IPS DF 6.9 (cell line): ENCODE measurements at regions not wholly inside any gene's neighbourhood (a gene's known extent, or its start where the extent isn't known, plus 50 kb on each side); places are given as distances from the start of the nearest gene placed in this dataset.
"Not testable (repeated sequence)": the region's sequence is repeated elsewhere in the genome, so short reads cannot be mapped to it uniquely, and the experiment has no call there.

ENCODE experiments used
- DNase-seq: peaks from one replicate; pipeline ENCODE4 v3.0.0-alpha.2; 2013; ENCODE audit warnings: low read depth, low spot score
- H3K27ac ChIP-seq: one replicate; pipeline ENCODE4 v1.5.1; 2013; ENCODE audit warnings: low read length, control low read depth
- H3K27me3 ChIP-seq: 2 replicates; pipeline ENCODE4 v1.6.1; 2013; ENCODE audit warnings: mild to moderate bottlenecking, low read length; ENCODE audit not compliant: control insufficient read depth, insufficient read depth
- H3K36me3 ChIP-seq: 2 replicates; pipeline ENCODE4 v1.6.1; 2013; ENCODE audit warnings: low read length; ENCODE audit not compliant: control insufficient read depth, insufficient read depth
- H3K4me1 ChIP-seq: 2 replicates; pipeline ENCODE4 v1.6.1; 2013; ENCODE audit warnings: low read length; ENCODE audit not compliant: control insufficient read depth, insufficient read depth
- H3K4me3 ChIP-seq: 2 replicates; pipeline ENCODE4 v1.5.1; 2013; ENCODE audit warnings: mild to moderate bottlenecking, low read length
- H3K9me3 ChIP-seq: 2 replicates; pipeline ENCODE4 v1.6.1; 2013; ENCODE audit warnings: low read length, inconsistent platforms; ENCODE audit not compliant: control insufficient read depth, insufficient read depth
- WGBS: extraction: QIAGEN DNeasy Blood & Tissue Kit; methylation state at CpG from one replicate; pipeline ENCODE4 v1.1.7; 2013; ENCODE audit warnings: mixed read lengths, missing lambda C conversion rate; ENCODE audit not compliant: insufficient read length, insufficient coverage; 5-methylcytosine and 5-hydroxymethylcytosine counted together

DNA sequence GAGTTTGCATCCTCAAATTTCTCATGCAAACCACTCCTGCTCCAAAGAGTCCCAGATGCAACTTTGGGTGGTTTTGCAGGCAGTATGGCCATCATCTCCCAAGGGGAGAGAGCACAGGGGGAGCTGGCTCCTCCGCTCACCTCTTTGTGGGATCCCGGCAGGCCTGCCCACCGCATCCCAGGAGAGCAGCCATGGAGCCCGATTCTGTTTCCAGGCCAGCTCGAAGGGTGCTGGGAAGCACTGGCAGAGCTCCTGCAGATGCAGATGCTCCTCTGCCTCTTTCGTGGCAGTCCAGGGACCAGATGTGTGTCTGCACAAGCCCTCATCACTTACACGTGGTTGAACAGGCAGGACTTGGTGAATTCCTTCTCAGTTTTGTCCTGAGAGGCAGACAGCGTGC lies 239.3 kb upstream of the SGCG start:
- not testable (repeated sequence) for H3K9me3 ChIP-seq, DNase-seq
- no CpG with 5 or more reads among the region's 8 CpGs for WGBS

DNA sequence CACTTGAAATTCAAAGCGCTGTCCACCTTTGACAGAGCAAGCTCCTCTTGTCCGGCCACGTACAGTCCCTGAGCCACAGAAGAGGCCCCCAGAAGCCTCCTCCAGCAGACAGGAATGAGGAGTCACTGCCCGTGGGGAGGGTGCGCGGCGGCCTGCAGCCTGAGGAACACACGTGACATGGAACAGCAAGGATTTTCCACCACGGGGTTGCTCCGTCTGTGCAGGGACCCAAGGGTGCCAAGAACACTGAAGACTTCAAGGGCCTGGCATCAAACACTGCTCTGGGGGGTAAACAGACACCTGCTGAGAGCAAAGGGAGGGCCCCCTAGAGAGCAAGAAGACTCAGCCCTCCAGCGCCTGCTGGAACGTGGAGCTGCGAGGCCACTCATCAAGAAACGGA lies 237.9 kb upstream of the SGCG start:
- H3K9me3 ChIP-seq, H3K36me3 ChIP-seq, DNase-seq, H3K4me1 ChIP-seq, H3K27me3 ChIP-seq, H3K27ac ChIP-seq, H3K4me3 ChIP-seq: not testable (repeated sequence)
- WGBS, result no CpG with 5 or more reads among the region's 14 CpGs

More for the DNA sequence above, 239.3 kb upstream of the SGCG start:
- not testable (repeated sequence) for H3K27ac ChIP-seq, H3K4me3 ChIP-seq, H3K4me1 ChIP-seq, H3K36me3 ChIP-seq, H3K27me3 ChIP-seq

DNA sequence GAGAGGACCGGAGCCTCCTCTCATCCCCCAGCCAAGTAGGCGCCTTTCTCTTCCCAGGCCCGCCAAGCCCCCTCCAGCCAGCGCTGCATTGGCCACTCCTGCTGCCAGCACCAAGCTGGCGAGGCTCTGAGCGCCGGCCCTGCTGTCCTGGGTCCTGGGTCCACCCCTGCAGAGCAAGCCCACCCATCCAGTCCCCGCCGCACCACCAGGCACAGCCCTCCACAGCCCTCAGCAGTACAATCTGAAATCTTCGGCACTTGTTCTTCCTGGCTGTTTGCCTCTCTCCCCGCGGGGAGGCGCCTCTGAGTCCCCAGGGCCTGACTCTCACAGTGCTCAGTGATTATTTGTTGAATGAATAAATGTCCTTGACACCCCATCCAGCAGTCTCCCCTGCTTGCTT lies 236.4 kb upstream of the SGCG start:
- H3K27me3 ChIP-seq, result no peaks in the 10 kb centered on the region
- H3K4me3 ChIP-seq, result no peak overlapping the region
- WGBS, result no CpG with 5 or more reads among the region's 13 CpGs
- no peaks in the 10 kb centered on the region for H3K9me3 ChIP-seq
- no peak for DNase-seq
- no peak overlapping the region for H3K27ac ChIP-seq
- no peaks in the 10 kb centered on the region for H3K4me1 ChIP-seq
- no peaks in the 10 kb centered on the region for H3K36me3 ChIP-seq

- WGBS, result no CpG with 5 or more reads among the region's 9 CpGs
- Histone ChIP-seq H3K36me3 (no peaks in the 10 kb centered on the region), H3K27me3 (no peaks in the 10 kb centered on the region), H3K4me1 (no peaks in the 10 kb centered on the region), H3K9me3 (no peaks in the 10 kb centered on the region), H3K27ac (no peak overlapping the region), H3K4me3 (no peak overlapping the region)
- no peak for DNase-seq
Measured at GRCh38 chr13:22945321-22946226, 235.2 kb upstream of the SGCG start.

DNA sequence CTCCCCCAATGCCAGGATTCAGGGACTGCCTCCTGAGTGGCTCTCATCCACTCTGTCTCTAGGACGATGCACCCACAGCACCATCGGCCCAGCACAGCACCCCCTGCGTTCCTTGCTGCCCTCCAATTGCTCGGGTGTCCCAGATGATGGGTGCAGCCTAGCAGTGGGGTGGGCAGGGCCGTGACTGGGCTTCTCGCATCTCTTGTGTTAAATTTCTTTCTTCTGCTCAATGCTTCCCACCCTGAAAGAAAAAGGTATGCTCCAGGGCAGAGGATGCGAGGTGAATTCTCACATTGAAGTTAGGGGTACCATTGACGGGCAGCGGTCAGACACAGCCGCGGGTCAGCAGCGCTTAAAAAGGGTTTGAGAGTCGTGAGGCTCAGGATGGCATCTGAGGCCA lies 232.4 kb upstream of the SGCG start:
- no CpG with 5 or more reads among the region's 13 CpGs for WGBS

GRCh38 chr13:22952018-22952417 lies 228.8 kb upstream of the SGCG start:
- not testable (repeated sequence) for H3K4me3 ChIP-seq, H3K4me1 ChIP-seq

More for the DNA sequence above, 232.4 kb upstream of the SGCG start:
- no peaks in the 10 kb centered on the region for H3K36me3 ChIP-seq
- H3K27ac ChIP-seq, result no peak overlapping the region
- H3K9me3 ChIP-seq, result no peaks in the 10 kb centered on the region
- H3K4me3 ChIP-seq, result no peak overlapping the region
- no peak for DNase-seq
- no peaks in the 10 kb centered on the region for H3K27me3 ChIP-seq
- H3K4me1 ChIP-seq, result no peaks in the 10 kb centered on the region

DNA sequence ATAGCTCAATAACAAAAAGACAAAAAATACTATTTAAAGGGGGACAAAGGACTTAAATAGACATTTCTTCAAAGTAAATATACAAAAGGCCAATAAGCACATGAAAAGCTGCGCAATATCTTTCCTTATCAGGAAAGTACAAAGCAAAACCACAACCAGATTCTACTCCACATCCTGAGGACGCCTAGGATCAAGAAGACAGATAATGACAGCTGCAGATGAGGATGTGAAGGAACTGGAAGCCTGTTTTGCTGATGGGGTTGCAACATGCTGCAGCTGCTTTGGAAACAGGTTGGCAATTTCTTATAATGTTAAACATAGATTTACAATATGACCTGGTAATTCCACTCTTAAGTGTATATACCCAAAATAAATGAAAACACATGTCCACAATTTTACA lies 225.6 kb upstream of the SGCG start:
- H3K36me3 ChIP-seq, H3K4me3 ChIP-seq, H3K27ac ChIP-seq, H3K9me3 ChIP-seq, DNase-seq, H3K27me3 ChIP-seq, H3K4me1 ChIP-seq: not testable (repeated sequence)
- WGBS, result no CpG with 5 or more reads among the region's 2 CpGs

More at GRCh38 chr13:22952018-22952417, 228.8 kb upstream of the SGCG start:
- not testable (repeated sequence) for H3K36me3 ChIP-seq, H3K27ac ChIP-seq, H3K9me3 ChIP-seq, DNase-seq, H3K27me3 ChIP-seq

DNA sequence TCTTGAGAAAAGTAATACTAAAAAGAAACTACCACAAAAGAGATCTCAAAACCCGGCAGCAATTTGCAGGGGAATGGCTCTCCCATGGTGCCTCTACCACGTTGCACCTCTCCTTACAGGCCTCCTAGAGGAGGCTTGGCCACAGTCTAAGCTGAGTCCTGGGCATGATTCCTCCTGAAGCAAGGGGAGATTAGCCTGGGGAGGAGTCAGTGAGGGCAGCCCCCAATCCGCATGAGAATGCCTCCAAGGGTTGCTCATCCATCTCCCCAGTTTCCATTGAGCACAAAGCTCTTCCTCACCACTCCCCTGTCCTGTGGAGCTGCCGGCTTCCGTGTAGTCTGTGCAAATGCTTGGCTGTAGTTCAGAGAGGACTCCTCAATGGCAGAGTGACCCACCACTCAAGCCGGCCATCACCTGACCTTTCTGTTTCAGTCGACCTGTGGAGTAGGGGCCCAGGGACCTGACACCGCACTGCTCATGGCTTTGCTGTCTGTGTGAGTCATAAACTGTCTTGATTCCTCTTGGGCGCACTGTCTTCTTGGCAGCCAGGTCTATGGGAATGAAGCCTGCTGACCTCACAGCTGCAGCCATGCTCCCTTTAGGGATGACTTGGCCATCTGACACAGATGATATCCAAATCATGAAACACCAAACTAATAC lies 224.2 kb upstream of the SGCG start:
- H3K9me3 ChIP-seq, DNase-seq, H3K36me3 ChIP-seq, H3K27me3 ChIP-seq, H3K4me1 ChIP-seq, H3K4me3 ChIP-seq, H3K27ac ChIP-seq: not testable (repeated sequence)
- no CpG with 5 or more reads among the region's 9 CpGs for WGBS

DNA sequence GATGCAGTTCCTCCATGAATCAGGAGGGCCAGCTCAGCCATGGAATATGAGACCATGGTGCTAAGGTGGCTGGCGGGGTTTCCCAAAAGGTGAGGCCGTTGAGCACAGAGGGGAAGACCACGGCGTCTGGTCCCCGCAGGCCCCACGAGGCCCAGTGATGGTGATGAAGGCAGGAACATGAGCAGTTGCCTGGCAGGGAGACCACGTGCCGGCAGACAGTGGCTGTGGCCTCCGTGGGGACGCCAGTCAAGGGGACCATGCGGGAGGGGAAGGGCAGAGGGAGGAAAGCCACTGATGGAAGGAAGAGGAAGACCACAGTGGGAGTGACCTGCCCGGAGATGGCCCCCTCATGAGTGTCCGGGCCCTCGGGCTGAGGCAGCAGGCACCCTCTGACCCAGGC lies 220.9 kb upstream of the SGCG start:
- H3K9me3 ChIP-seq, H3K27me3 ChIP-seq, H3K36me3 ChIP-seq, H3K4me3 ChIP-seq, DNase-seq, H3K4me1 ChIP-seq, H3K27ac ChIP-seq: not testable (repeated sequence)
- WGBS, result no CpG with 5 or more reads among the region's 14 CpGs

- no CpG with 5 or more reads among the region's 8 CpGs for WGBS
- H3K4me1 ChIP-seq, result no peaks in the 10 kb centered on the region
- DNase-seq, result no peak
- no peak overlapping the region for H3K27ac ChIP-seq
- H3K36me3 ChIP-seq, result no peaks in the 10 kb centered on the region
- H3K4me3 ChIP-seq, result no peak overlapping the region
- no peaks in the 10 kb centered on the region for H3K9me3 ChIP-seq
- no peaks in the 10 kb centered on the region for H3K27me3 ChIP-seq
Measured at GRCh38 chr13:22960827-22961226, 220.0 kb upstream of the SGCG start.

GRCh38 chr13:22961342-22961741 lies 219.4 kb upstream of the SGCG start:
- not testable (repeated sequence) for H3K36me3 ChIP-seq, DNase-seq, H3K9me3 ChIP-seq, H3K27me3 ChIP-seq, H3K4me3 ChIP-seq, H3K27ac ChIP-seq, H3K4me1 ChIP-seq
- WGBS, result no CpG with 5 or more reads among the region's 14 CpGs
